H54 (cell line): ENCODE measurements at regions not wholly inside any gene's neighbourhood (a gene's known extent, or its start where the extent isn't known, plus 50 kb on each side); places are given as distances from the start of the nearest gene placed in this dataset.
"Not testable (repeated sequence)": the region's sequence is repeated elsewhere in the genome, so short reads cannot be mapped to it uniquely, and the experiment has no call there.

ENCODE experiments used
- DNase-seq: peaks from one replicate; pipeline ENCODE4 v3.0.0; 2011; ENCODE audit warnings: low spot score, mixed read lengths; ENCODE audit not compliant: insufficient read length
- FAIRE-seq: peaks from 3 replicates; lab custom pipeline; 2011; peaks lifted over from hg19 to GRCh38; lab: Jason Lieb, UNC
- POLR2A ChIP-seq: IDR thresholded peaks from 2 replicates; pipeline ENCODE4 v1.6.1; 2011; ENCODE audit warnings: low read depth, mild to moderate bottlenecking, low read length

DNA sequence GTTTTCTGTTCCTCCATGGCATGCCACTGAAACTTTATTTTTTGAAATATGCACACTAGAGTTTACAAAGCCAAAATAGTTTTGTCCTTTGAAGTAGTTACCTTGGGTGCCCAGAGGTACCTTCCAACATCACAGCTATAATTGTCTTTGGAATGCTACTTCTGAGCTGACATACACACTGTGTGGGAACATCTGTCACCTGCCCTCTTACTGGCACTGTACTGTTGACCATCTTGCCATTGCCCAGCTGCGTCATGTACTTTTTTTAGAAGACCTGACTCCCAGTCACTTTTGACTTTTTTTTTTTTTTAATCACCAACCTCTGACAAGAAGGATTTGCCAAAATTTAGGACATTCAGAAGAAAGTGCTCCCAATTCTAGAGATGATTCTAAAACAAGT, 200.5 kb upstream of the CXorf66 start:
- DNase-seq, result no peak
- TF ChIP-seq POLR2A, result no peak
- no peak for FAIRE-seq

DNA sequence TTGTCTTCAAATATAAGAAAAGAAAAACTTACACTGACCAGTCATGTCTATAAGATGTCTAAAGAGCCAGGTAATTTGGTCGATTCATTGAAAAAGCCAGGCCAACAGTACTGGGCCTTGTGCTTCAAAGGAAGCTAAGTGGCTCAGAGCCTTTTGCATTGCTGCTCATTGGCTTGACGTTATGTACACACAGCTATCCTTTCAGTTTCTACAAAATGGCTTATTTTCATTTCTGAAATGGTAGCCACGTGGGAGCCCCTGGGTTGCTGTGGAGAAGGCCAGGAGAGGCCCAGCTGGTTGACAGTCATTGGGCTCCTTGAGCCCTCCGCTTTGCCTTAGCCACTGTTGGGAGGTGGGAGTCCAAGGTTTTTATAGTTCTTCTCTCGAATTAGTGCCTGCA, 199.1 kb upstream of the CXorf66 start:
- FAIRE-seq (no peak), DNase-seq (no peak)
- TF ChIP-seq POLR2A, result no peak

DNA sequence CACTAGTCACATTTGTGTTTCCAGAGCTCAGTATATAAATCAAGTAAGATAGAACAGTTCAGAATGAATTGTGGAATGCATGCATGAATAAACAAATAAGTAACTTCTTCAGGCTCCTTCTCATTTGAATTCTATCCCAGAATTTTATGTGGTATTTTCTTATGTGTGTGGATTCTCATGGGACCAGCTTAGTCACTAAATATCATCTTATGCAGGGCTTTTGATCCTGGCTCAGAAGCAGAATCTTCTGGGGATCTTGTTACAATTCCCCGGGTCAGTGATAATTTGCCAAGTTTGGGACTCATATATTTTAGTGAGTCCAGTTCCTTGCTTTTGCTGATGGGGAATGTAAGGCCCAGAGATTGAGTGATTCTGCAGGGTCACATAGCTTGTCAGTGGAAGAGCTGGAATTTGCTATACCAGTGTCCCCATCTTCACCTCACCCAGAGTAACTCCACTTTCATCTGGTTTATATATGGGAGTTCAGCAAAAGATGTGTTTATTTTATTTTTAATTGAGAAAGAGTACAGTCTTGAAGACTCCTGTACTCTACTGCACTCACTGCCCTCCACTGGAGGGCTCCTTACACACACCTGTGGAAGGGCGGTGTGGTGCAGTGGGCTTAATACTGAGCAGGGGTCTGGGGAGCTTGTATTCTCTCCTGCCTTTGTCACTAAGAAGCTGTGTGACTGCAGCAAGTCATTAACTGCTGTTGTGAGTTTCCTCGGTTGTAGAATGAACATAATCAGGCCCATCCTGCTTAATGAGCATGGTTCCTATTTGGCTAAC, 198.2 kb upstream of the CXorf66 start:
- no peak for TF ChIP-seq POLR2A
- DNase-seq, result no peak
- no peak for FAIRE-seq

DNA sequence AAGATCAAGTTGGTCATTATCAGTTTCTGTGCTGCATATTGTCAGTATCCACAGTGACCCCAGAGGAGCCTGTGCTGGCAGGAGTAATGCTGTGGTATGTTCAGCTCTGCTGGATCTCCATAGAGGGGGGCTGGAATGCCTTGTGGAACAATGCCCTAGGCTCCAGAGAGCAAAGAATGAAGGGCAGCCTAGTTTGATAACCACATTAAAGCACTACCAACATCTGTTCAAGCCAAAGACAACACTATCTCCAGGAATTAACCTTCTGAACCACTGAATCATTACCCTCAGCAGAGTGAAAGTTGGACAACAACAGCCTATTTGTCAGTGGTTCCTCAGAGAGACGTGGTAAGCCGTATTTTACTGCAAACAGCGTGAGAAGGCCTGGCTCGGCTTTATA, 192.3 kb upstream of the CXorf66 start:
- no peak for TF ChIP-seq POLR2A

DNA sequence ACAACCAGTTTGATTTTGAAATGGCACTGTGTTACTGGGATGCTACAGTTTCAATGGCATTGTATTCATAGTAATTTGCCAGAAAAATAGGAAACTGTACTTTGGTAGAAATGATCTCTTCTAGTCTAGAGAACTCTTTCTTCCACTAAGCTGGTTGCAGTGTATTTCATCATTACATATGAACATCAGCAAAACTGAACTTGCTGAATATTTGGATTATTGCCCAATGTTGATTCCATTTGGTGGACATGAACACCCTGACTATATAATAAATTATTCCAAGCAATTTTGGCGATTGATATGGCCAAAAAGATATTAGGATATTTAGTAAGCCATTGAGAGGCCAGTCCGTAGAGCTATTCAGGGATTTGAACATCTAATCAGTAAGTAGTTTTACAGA, 191.8 kb upstream of the CXorf66 start:
- FAIRE-seq (no peak), DNase-seq (no peak)
- no peak for TF ChIP-seq POLR2A

More for the DNA sequence above, 192.3 kb upstream of the CXorf66 start:
- DNase-seq (no peak), FAIRE-seq (no peak)

DNA sequence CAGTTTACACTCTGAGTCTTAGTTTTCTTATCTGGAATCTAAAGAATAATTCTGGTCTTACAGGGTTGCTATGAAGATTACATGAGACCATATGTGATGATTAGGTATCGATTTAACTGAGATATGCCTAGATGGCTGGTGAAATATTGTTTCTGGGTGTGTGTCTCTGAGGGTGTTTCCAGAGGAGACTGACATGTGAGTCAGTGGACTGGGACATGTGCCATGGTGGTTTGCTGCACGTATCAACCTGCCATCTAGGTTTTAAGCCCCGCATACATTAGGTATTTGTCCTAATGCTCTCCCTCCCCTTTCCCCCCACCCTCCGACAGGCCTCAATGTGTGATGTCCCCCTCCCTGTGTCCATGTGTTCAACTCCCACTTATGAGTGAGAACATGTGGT, 186.0 kb upstream of the CXorf66 start:
- FAIRE-seq (no peak), DNase-seq (no peak)
- TF ChIP-seq POLR2A, result no peak

DNA sequence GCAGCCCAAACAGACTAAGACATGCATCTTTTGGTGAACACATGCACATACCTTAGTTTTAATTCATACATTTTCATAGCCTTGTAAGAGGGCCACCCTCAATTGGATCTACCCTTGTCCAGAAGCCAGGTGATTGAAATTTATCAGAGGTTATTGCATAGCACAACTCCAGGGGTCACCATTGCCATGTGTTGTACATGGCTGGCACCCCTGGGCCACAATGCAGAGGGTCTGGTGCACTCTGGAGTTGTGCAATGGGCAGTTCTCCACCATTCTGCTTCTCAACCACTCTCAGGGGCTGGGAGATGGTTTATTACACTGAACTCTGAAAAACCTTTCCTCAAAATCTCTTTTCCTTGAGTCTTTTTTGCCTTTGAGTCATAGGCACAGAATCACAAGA, 184.4 kb upstream of the CXorf66 start:
- no peak for DNase-seq
- no peak for FAIRE-seq
- no peak for TF ChIP-seq POLR2A

DNA sequence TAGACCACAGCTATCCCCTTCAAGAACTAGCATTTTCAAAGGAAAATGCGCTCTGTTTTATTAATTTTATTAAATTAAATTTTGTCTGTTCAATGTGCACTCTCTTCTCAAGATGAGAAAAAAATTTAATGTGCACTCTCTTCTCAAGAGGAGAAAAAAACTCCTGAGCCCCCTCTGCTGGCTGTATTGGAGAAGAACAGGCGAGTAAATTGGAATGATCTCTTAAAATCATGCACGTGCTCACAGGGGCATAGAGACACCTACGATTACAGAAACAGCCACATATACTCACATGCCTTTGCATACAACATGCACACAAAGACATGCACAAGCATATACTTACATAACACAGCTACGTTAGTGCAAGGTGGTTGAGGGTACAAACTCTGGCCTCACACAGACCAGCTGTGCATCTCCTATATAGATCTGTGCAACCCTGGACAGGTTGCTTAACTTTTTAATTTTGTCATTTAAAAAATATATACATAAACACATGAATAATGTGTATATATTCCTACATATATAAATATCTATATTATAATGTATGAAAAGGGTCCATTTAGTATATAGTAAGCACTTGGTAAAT, 176.2 kb upstream of the CXorf66 start:
- DNase-seq (peak; percentile 4), FAIRE-seq (no peak)
- no peak for TF ChIP-seq POLR2A

DNA sequence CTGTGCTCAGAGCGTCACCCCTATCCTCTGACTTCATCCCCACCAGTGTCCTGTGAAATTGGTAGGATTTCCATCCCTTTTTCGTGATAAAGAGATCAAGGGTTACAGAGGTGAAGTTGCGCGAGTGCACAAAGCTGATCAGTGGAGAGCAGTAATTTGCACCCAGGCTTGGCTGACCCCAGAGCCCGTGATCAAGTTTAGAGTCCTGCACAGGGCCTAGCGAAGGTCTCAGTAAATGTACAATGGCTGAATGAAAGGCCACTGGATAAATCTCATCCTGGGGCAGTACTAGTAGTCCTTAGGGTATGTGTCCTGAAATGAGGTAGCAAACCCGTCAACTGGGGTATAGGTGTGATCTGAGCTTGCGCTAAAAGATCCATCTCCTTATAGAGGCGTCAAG, 173.2 kb upstream of the CXorf66 start:
- FAIRE-seq, result not testable (repeated sequence)

DNA sequence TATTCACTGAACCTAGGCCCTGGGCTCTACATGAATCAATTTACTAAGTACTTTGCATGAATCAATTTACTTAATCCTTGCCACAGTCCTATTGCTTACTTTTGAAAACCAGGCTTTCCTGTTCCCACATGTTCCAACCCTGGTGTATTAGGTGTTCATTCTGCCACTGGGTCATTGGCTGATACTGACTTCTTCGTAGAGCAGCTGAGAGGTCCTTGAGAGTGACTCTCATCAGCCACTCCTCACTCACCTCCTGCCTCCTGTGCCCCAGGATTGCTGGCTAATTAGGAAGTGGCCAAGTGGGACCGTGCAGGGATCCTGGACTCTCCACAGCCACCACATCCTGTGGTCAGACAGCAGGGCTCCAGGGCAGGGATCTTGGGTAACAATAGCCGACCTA, 172.7 kb upstream of the CXorf66 start:
- not testable (repeated sequence) for DNase-seq, FAIRE-seq

More for the DNA sequence above, 173.2 kb upstream of the CXorf66 start:
- DNase-seq, result not testable (repeated sequence)

DNA sequence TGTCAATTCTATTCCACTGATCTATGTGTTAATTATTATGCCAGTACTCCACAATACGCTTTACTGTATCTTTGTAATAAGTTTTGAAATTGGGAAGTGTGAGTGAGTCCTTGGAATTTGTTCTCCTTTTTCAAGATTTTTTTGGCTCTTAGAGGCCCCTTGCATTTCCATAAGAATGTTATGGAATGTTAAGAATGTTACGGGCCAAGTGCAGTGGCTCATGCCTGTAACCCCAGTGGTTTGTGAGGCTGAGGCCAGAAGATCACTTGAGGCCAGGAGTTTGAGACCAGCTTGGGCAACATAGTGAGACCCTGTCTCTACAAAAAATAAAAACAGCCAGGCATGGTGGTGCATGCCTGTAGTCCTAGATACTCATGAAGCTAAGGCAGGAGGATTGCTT, 167.6 kb upstream of the CXorf66 start:
- FAIRE-seq, result no peak
- DNase-seq, result no peak
- TF ChIP-seq POLR2A, result no peak

DNA sequence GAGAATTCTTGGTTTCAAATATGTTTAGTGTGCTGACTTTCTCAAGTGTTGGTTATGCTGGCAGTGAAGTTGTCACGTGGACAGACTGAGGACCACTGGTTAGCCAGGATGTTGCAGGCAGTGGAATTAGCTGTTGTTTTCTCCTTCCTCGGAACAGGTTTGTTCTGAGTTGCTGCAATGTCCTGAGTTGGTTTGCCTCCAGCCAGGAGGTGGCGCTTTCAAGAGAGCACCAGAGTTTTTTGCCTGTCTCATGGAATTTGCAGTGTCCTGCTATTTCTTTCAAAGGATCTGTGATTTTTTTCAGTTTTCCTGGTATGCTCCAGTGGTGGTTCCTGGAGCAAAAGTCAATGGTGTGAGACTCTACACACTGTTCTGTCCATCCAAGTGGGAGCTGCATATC, 158.1 kb upstream of the CXorf66 start:
- DNase-seq (no peak), FAIRE-seq (no peak)
- no peak for TF ChIP-seq POLR2A

DNA sequence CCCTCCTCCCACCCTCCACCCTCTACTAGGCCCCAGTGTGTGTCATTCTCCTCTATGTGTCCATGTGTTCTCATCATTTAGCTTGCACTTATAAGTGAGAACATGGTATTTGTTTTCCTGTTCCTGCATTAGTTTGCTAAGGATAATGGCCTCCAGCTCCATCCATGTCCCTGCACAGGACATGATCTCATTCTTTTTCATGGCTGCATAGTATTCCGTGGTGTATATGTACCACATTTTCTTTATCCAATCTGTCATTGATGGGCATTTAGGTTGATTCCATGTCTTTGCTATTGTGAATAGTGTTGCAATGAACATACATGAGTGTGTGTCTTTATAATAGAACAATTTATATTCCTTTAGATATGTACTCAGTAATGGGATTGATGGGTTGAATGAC, 148.7 kb upstream of the CXorf66 start:
- FAIRE-seq, DNase-seq: not testable (repeated sequence)

DNA sequence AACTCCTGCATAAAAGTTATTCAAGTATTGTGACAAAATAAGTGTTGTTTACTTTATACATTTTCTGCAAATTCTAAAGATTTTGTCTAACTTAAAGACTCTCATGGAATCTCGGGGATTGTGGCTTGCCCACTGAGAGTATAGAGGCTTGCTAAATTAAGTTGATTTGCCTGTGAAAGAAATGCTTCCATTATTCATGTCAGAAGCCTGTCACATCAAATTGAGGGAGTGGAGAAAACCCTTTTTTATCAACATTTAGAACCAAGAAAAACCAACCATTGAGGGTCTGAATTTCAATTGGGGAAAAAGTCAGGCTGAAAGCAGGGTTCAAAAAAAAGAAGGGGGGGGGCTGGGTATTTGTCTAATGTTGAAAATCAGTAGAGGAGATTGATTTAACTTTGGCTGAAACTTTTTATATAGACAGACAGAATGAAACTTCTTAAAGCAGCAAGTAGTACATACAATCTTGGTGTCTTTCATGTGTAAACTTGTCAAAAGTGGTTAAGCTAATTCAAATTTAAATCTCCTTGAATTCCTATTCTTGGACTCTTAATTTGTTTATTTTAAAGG, 144.8 kb upstream of the CXorf66 start:
- DNase-seq (no peak), FAIRE-seq (no peak)
- no peak for TF ChIP-seq POLR2A

DNA sequence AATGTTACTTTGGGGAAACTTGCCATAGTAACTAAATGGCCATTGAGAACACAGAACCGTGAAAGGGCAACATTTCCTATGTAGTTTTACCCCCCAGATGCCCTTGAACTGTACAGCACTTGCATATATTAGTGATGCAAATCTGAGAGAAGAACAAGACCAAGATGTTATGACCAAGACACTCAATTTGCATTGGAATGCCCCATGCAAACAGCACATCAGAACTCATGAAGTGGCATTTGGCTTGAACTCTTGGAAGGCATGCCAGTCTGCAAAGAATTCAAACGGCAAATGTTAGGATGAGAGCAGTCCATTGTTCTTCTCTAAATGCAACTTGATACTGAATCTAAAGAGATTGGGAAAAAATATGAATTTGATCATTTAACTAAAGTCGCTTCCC, 139.4 kb upstream of the CXorf66 start:
- FAIRE-seq (no peak), DNase-seq (no peak)
- no peak for TF ChIP-seq POLR2A

DNA sequence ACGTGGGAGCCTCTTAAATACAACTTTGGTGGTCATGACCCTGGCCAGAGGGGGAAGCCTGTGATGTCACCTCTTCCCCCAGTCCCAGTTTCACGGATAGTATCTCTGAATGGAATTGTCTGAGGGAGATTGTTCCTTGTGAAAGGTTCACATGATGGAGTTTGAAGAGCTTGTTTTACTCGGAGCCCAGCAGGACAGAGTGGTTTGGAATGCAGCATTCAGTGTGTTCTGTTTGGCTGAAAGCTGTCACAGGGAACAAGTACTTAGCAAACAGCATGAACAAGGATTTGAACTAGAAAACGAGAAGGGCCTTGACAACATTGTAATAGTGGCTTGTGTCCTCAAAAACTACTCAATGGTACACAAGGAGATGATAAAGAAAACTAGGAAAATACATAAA, 133.9 kb upstream of the CXorf66 start:
- DNase-seq (no peak), FAIRE-seq (no peak)
- TF ChIP-seq POLR2A, result no peak
